Testis (tissue), 2 donors: ENCODE measurements at regions not wholly inside any gene's neighbourhood (a gene's known extent, or its start where the extent isn't known, plus 50 kb on each side); places are given as distances from the start of the nearest gene placed in this dataset.

ENCODE experiments used
- DNase-seq: peaks from one replicate; pipeline ENCODE4 v3.0.0-alpha.2; 2019
- H3K27ac ChIP-seq, 2 donors: fragments of 200-600 bp; sonication (generic); one replicate each; pipeline ENCODE4 v1.5.1; 2019
- H3K27me3 ChIP-seq: fragments of 200-600 bp; sonication (generic); one replicate; pipeline ENCODE4 v1.5.1; 2019
- H3K36me3 ChIP-seq: fragments of 200-600 bp; sonication (generic); one replicate; pipeline ENCODE4 v1.5.1; 2017; ENCODE audit warnings: low read depth; ENCODE audit errors: missing control alignments
- H3K4me1 ChIP-seq: fragments of 200-600 bp; sonication (generic); one replicate; pipeline ENCODE4 v1.5.1; 2019
- H3K4me3 ChIP-seq, 2 donors: fragments of 200-600 bp; sonication (generic); one replicate each; pipeline ENCODE4 v1.5.1; 2017 to 2019
- H3K9me3 ChIP-seq: fragments of 200-600 bp; sonication (generic); one replicate; pipeline ENCODE4 v1.5.1; 2017
- CTCF ChIP-seq, 3 experiments: fragments of 450-650 bp in 2 of 3; fragments of 200-600 bp in 1 of 3; sonication (generic) in 1 of 3; IDR thresholded peaks; one replicate each; pipeline ENCODE4 v1.5.1; 2016 to 2019; ENCODE audit warnings: antibody characterized with exemption in 3 of 3, mild to moderate bottlenecking in 2 of 3, moderate library complexity in 1 of 3
- POLR2A ChIP-seq: fragments of 450-650 bp; IDR thresholded peaks from one replicate; pipeline ENCODE4 v1.6.1; 2017; ENCODE audit warnings: antibody characterized with exemption, mild to moderate bottlenecking, moderate library complexity
- WGBS, 2 donors: methylation state at CpG; one replicate each; pipeline ENCODE4 v1.1.5; 2018; 5-methylcytosine and 5-hydroxymethylcytosine counted together
- intact Hi-C: fragments of 100-400 bp; cut with DNase I; formaldehyde crosslinking; loops from one replicate; pipeline ENCODE4 v1.15.1; 2023; ENCODE audit warnings: low total_unique reads

- Histone ChIP-seq H3K9me3 (no peaks in the 10 kb centered on the region), H3K27me3 (no peaks in the 10 kb centered on the region), H3K27ac (no peak overlapping the region), H3K4me3 (no peak overlapping the region), H3K36me3 (no peaks in the 10 kb centered on the region), H3K4me1 (no peaks in the 10 kb centered on the region)
- DNase-seq = no peak
- intact Hi-C loops = no loop called here
- TF ChIP-seq CTCF (IDR thresholded peaks at IDR 0.05) = no peak
- no peak for TF ChIP-seq POLR2A
- 79 to 80% methylated on average over 2 of the region's 2 CpGs for WGBS, 2 donors
Measured at GRCh38 chrX:124699876-124700275, 353.5 kb downstream of the SH2D1A start.

- H3K9me3 ChIP-seq = no peaks in the 10 kb centered on the region
- no peak for TF ChIP-seq CTCF (IDR thresholded peaks at IDR 0.05)
- TF ChIP-seq POLR2A = no peak
- H3K4me1 ChIP-seq = no peaks in the 10 kb centered on the region
- no peak overlapping the region for H3K4me3 ChIP-seq
- WGBS, 2 donors = 70 to 88% methylated on average over 1 of the region's 1 CpG
- H3K27me3 ChIP-seq = no peaks in the 10 kb centered on the region
- no peak for DNase-seq
- intact Hi-C loops = no loop called here
- H3K27ac ChIP-seq = no peak overlapping the region
- H3K36me3 ChIP-seq = no peaks in the 10 kb centered on the region
Measured at GRCh38 chrX:124717537-124717936, 371.2 kb downstream of the SH2D1A start.

GRCh38 chrX:124719060-124719459 lies 372.7 kb downstream of the SH2D1A start:
- no peak for TF ChIP-seq POLR2A
- no peak for TF ChIP-seq CTCF (IDR thresholded peaks at IDR 0.05)
- H3K36me3 ChIP-seq = no peaks in the 10 kb centered on the region
- H3K27me3 ChIP-seq = no peaks in the 10 kb centered on the region
- 88 to 91% methylated on average over 2 of the region's 2 CpGs for WGBS, 2 donors
- H3K4me3 ChIP-seq = no peak overlapping the region
- DNase-seq = no peak
- intact Hi-C loops = no loop called here
- no peaks in the 10 kb centered on the region for H3K9me3 ChIP-seq
- H3K27ac ChIP-seq = no peak overlapping the region
- no peaks in the 10 kb centered on the region for H3K4me1 ChIP-seq

GRCh38 chrX:124720532-124720931 lies 374.2 kb downstream of the SH2D1A start:
- Histone ChIP-seq H3K9me3 (no peaks in the 10 kb centered on the region), H3K4me1 (no peaks in the 10 kb centered on the region), H3K27ac (no peak overlapping the region), H3K27me3 (no peaks in the 10 kb centered on the region), H3K36me3 (no peaks in the 10 kb centered on the region), H3K4me3 (no peak overlapping the region)
- no peak for DNase-seq
- WGBS, 2 donors = 95 to 96% methylated on average over 2 of the region's 2 CpGs
- no peak for TF ChIP-seq CTCF (IDR thresholded peaks at IDR 0.05)
- TF ChIP-seq POLR2A = no peak
- intact Hi-C loops = no loop called here

GRCh38 chrX:124725502-124725901 lies 379.1 kb downstream of the SH2D1A start:
- Histone ChIP-seq H3K9me3 (no peaks in the 10 kb centered on the region), H3K27ac (no peak overlapping the region), H3K36me3 (no peaks in the 10 kb centered on the region), H3K4me1 (no peaks in the 10 kb centered on the region), H3K27me3 (no peaks in the 10 kb centered on the region), H3K4me3 (no peak overlapping the region)
- WGBS, 2 donors = 88 to 91% methylated on average over 1 of the region's 1 CpG
- TF ChIP-seq CTCF (IDR thresholded peaks at IDR 0.05) = no peak
- TF ChIP-seq POLR2A = no peak
- intact Hi-C loops = no loop called here
- no peak for DNase-seq
